Glomerular endothelial cell (primary cell): ENCODE measurements at regions not wholly inside any gene's neighbourhood (a gene's known extent, or its start where the extent isn't known, plus 50 kb on each side); places are given as distances from the start of the nearest gene placed in this dataset.

Experiments used
- DNase-seq: peaks from one replicate; pipeline ENCODE4 v3.0.0-alpha.2; 2011; ENCODE audit warnings: low read depth, low spot score; ENCODE audit errors: extremely low read depth

GRCh38 chr10:131726967-131727366, 173.8 kb upstream of the PPP2R2D start:
- DNase-seq = no peak

- no peak for DNase-seq
Measured at GRCh38 chr10:131727560-131727959, 173.2 kb upstream of the PPP2R2D start.

GRCh38 chr10:131728286-131729228, 172.3 kb upstream of the PPP2R2D start:
- no peak for DNase-seq

GRCh38 chr10:131729361-131729760, 171.4 kb upstream of the PPP2R2D start:
- no peak for DNase-seq

GRCh38 chr10:131729938-131730660, 170.7 kb upstream of the PPP2R2D start:
- DNase-seq = no peak

GRCh38 chr10:131730771-131731497, 169.9 kb upstream of the PPP2R2D start:
- no peak for DNase-seq

- no peak for DNase-seq
Measured at GRCh38 chr10:131731780-131732630, 168.8 kb upstream of the PPP2R2D start.

- DNase-seq = no peak
Measured at GRCh38 chr10:131732631-131733127, 168.1 kb upstream of the PPP2R2D start.

GRCh38 chr10:131733596-131733995, 167.2 kb upstream of the PPP2R2D start:
- no peak for DNase-seq

GRCh38 chr10:131735577-131735976, 165.2 kb upstream of the PPP2R2D start:
- no peak for DNase-seq

GRCh38 chr10:131736321-131736980, 164.4 kb upstream of the PPP2R2D start:
- no peak for DNase-seq

GRCh38 chr10:131737543-131738395, 163.0 kb upstream of the PPP2R2D start:
- DNase-seq = no peak

- DNase-seq = no peak
Measured at GRCh38 chr10:131738396-131738735, 162.4 kb upstream of the PPP2R2D start.

GRCh38 chr10:131739206-131739605, 161.6 kb upstream of the PPP2R2D start:
- DNase-seq = no peak

GRCh38 chr10:131742500-131742951, 158.3 kb upstream of the PPP2R2D start:
- no peak for DNase-seq

GRCh38 chr10:131743190-131744151, 157.3 kb upstream of the PPP2R2D start:
- DNase-seq = no peak

GRCh38 chr10:131744346-131744745, 156.5 kb upstream of the PPP2R2D start:
- DNase-seq = no peak

- no peak for DNase-seq
Measured at GRCh38 chr10:131745591-131745990, 155.2 kb upstream of the PPP2R2D start.
